ENCODE measurements at regions not wholly inside any gene's neighbourhood (a gene's known extent, or its start where the extent isn't known, plus 50 kb on each side); places are given as distances from the start of the nearest gene placed in this dataset.

DNA sequence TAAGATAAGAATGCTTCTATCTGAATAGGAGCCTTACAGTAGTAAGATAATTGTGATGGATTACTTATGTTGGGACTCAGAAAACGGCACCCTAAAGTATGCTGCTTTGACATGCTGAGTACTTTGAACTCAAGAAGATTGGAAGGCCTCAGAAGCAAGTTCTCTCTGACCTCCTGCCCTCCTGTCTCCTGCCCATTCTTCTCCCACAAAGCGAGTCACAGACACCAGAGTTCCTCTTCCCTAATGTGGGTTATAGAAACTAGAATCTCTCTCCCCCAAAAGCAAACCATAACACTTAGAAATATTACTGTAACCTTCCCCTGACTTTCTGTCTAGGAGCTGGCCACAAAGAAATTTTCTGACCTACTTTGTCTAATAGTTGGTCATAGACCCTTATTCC is 76.5 kb downstream of the DDIT4L start:
- Histone ChIP-seq H3K4me1 (ENCODE audit: insufficient read depth, low read length) (no peaks in the 10 kb centered on the region), H2AFZ (ENCODE audit: low read length) (no peak overlapping the region), H3K4me3 (ENCODE audit: insufficient read depth, low read length) (no peak overlapping the region), H3K4me2 (ENCODE audit: insufficient read depth, low read length) (no peak overlapping the region), H3K27ac (ENCODE audit: low read depth, low read length) (no peak overlapping the region), H4K20me1 (ENCODE audit: insufficient read depth, low read length) (no peaks in the 10 kb centered on the region), H3K27me3 (ENCODE audit: insufficient read depth, low read length) (no peaks in the 10 kb centered on the region), H3K9me3 (ENCODE audit: low read depth, low read length) (no peaks in the 10 kb centered on the region), H3K36me3 (ENCODE audit: insufficient read depth, low read length) (no peaks in the 10 kb centered on the region), H3K79me2 (ENCODE audit: insufficient read depth, low read length) (no peaks in the 10 kb centered on the region)
- TF ChIP-seq, protein P1, sequence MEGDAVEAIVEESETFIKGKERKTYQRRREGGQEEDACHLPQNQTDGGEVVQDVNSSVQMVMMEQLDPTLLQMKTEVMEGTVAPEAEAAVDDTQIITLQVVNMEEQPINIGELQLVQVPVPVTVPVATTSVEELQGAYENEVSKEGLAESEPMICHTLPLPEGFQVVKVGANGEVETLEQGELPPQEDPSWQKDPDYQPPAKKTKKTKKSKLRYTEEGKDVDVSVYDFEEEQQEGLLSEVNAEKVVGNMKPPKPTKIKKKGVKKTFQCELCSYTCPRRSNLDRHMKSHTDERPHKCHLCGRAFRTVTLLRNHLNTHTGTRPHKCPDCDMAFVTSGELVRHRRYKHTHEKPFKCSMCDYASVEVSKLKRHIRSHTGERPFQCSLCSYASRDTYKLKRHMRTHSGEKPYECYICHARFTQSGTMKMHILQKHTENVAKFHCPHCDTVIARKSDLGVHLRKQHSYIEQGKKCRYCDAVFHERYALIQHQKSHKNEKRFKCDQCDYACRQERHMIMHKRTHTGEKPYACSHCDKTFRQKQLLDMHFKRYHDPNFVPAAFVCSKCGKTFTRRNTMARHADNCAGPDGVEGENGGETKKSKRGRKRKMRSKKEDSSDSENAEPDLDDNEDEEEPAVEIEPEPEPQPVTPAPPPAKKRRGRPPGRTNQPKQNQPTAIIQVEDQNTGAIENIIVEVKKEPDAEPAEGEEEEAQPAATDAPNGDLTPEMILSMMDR (IDR thresholded peaks at IDR 0.05; ENCODE audit: extremely low read depth, low read depth, low read length) = no peak
- no peak for DNase-seq (ENCODE audit: insufficient read length, low spot score, missing footprints)

DNA sequence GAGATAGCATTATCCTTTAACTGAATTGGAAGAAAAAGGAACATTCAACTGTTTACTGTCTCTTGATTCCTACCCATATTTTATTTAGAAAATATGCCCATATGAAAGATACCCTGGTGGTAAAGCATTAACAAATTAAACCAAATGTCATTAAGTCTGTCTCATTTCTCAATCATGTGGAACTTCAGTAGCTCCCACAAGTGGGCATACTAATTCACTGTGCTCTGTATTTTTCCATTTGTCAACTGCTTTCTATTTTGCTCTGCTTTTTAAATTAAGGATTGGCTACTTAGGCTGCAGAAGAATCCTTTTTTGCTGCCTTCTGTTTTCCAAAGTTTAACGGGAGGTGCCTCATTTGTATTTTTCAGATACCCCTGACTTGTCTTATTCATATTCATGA is 77.2 kb downstream of the DDIT4L start:
- Histone ChIP-seq H3K27ac (ENCODE audit: low read depth, low read length) (no peak overlapping the region), H3K9me3 (ENCODE audit: low read depth, low read length) (no peaks in the 10 kb centered on the region), H3K79me2 (ENCODE audit: insufficient read depth, low read length) (no peaks in the 10 kb centered on the region)

DNA sequence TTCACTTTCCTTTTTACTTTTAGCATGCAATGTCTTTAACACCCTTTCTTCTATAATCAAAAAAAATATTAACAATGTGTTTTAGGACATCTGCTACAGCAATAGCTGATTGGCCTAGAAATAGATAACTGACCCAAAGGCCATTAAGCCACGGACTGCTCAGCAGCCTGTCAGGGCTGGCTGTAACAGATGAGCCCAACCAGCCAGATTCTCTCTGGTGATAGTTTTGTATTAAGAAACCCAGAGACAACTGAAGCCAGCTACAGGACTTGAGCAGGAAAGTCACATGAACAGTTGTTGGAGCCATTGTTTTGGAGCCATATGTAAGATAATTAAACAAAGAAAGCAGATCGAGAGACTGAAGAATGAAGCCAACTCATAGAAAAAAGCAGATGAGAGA is 80.3 kb downstream of the DDIT4L start:
- no peaks in the 10 kb centered on the region for H3K4me1 ChIP-seq (ENCODE audit: insufficient read depth, low read length)
- H3K9me3 ChIP-seq (ENCODE audit: low read depth, low read length) = no peaks in the 10 kb centered on the region
- H3K27ac ChIP-seq (ENCODE audit: low read depth, low read length) = no peak overlapping the region
- H3K36me3 ChIP-seq (ENCODE audit: insufficient read depth, low read length) = no peaks in the 10 kb centered on the region
- no peaks in the 10 kb centered on the region for H4K20me1 ChIP-seq (ENCODE audit: insufficient read depth, low read length)
- no peak overlapping the region for H2AFZ ChIP-seq (ENCODE audit: low read length)
- H3K79me2 ChIP-seq (ENCODE audit: insufficient read depth, low read length) = no peaks in the 10 kb centered on the region
- no peak for DNase-seq (ENCODE audit: insufficient read length, low spot score, missing footprints)
- H3K4me3 ChIP-seq (ENCODE audit: insufficient read depth, low read length) = no peak overlapping the region
- no peaks in the 10 kb centered on the region for H3K27me3 ChIP-seq (ENCODE audit: insufficient read depth, low read length)
- H3K4me2 ChIP-seq (ENCODE audit: insufficient read depth, low read length) = no peak overlapping the region
- TF ChIP-seq, protein P1 (IDR thresholded peaks at IDR 0.05; ENCODE audit: extremely low read depth, low read depth, low read length) = no peak

More for the DNA sequence above, 77.2 kb downstream of the DDIT4L start:
- H3K4me3 ChIP-seq (ENCODE audit: insufficient read depth, low read length) = no peak overlapping the region
- no peak overlapping the region for H3K4me2 ChIP-seq (ENCODE audit: insufficient read depth, low read length)
- H3K36me3 ChIP-seq (ENCODE audit: insufficient read depth, low read length) = no peaks in the 10 kb centered on the region
- no peak overlapping the region for H2AFZ ChIP-seq (ENCODE audit: low read length)
- TF ChIP-seq, protein P1 (IDR thresholded peaks at IDR 0.05; ENCODE audit: extremely low read depth, low read depth, low read length) = no peak
- DNase-seq (ENCODE audit: insufficient read length, low spot score, missing footprints) = no peak
- no peaks in the 10 kb centered on the region for H3K27me3 ChIP-seq (ENCODE audit: insufficient read depth, low read length)
- H4K20me1 ChIP-seq (ENCODE audit: insufficient read depth, low read length) = no peaks in the 10 kb centered on the region
- H3K4me1 ChIP-seq (ENCODE audit: insufficient read depth, low read length) = no peaks in the 10 kb centered on the region

DNA sequence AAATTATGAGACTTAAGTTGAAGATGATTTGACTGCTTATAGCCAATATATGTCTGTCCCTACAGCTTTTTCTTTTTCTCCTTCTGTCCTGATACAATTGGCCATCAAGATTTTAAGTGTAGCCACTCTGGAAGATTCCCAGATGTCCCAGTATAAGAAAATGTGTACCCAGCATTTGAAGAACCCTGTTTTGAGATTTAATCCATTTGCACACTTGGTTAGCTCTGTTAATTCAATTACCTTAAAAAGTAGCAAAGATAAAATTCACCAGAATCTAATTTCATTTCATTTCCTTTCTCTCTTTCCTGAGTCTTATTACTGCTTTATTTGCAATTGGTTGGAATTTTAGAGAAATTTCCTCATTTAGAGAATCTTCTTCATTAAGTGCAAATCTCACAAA is 81.4 kb downstream of the DDIT4L start:
- no peaks in the 10 kb centered on the region for H3K79me2 ChIP-seq (ENCODE audit: insufficient read depth, low read length)
- H3K4me2 ChIP-seq (ENCODE audit: insufficient read depth, low read length) = no peak overlapping the region
- H3K27me3 ChIP-seq (ENCODE audit: insufficient read depth, low read length) = no peaks in the 10 kb centered on the region
- H3K9me3 ChIP-seq (ENCODE audit: low read depth, low read length) = no peaks in the 10 kb centered on the region
- DNase-seq (ENCODE audit: insufficient read length, low spot score, missing footprints) = no peak
- TF ChIP-seq, protein P1 (IDR thresholded peaks at IDR 0.05; ENCODE audit: extremely low read depth, low read depth, low read length) = no peak
- H4K20me1 ChIP-seq (ENCODE audit: insufficient read depth, low read length) = no peaks in the 10 kb centered on the region
- no peaks in the 10 kb centered on the region for H3K36me3 ChIP-seq (ENCODE audit: insufficient read depth, low read length)
- H3K4me3 ChIP-seq (ENCODE audit: insufficient read depth, low read length) = no peak overlapping the region
- no peak overlapping the region for H3K27ac ChIP-seq (ENCODE audit: low read depth, low read length)
- H2AFZ ChIP-seq (ENCODE audit: low read length) = no peak overlapping the region
- no peaks in the 10 kb centered on the region for H3K4me1 ChIP-seq (ENCODE audit: insufficient read depth, low read length)

All from osteoblast (primary cell).